DMS53 treated with DMSO at 0.1 percent for 48 hours (cell line): ENCODE measurements at regions not wholly inside any gene's neighbourhood (a gene's known extent, or its start where the extent isn't known, plus 50 kb on each side); places are given as distances from the start of the nearest gene placed in this dataset.

Source experiments
- DNase-seq: peaks from one replicate; lab custom pipeline; 2025; ENCODE audit not compliant: unreplicated experiment; lab: John Stamatoyannopoulos, UW

- DNase-seq = no peak
Measured at GRCh38 chr22:49377306-49377705, 450.4 kb downstream of the BRD1 start.

- DNase-seq = no peak
Measured at GRCh38 chr22:49373801-49374226, 453.9 kb downstream of the BRD1 start.

GRCh38 chr22:49373289-49373666 is 454.4 kb downstream of the BRD1 start:
- no peak for DNase-seq

GRCh38 chr22:49372530-49373288 is 455.0 kb downstream of the BRD1 start:
- no peak for DNase-seq

- no peak for DNase-seq
Measured at GRCh38 chr22:49372111-49372529, 455.6 kb downstream of the BRD1 start.

- no peak for DNase-seq
Measured at GRCh38 chr22:49371325-49372110, 456.2 kb downstream of the BRD1 start.

GRCh38 chr22:49370627-49371301 is 456.9 kb downstream of the BRD1 start:
- DNase-seq = no peak

- DNase-seq = no peak
Measured at GRCh38 chr22:49369726-49370626, 457.7 kb downstream of the BRD1 start.

GRCh38 chr22:49368976-49369725 is 458.5 kb downstream of the BRD1 start:
- no peak for DNase-seq

GRCh38 chr22:49368221-49368975 is 459.3 kb downstream of the BRD1 start:
- DNase-seq = no peak

- DNase-seq = no peak
Measured at GRCh38 chr22:49367041-49367697, 460.5 kb downstream of the BRD1 start.

GRCh38 chr22:49366437-49366836 is 461.2 kb downstream of the BRD1 start:
- DNase-seq = no peak

- DNase-seq = no peak
Measured at GRCh38 chr22:49365910-49366309, 461.8 kb downstream of the BRD1 start.

GRCh38 chr22:49365191-49365837 is 462.4 kb downstream of the BRD1 start:
- DNase-seq = no peak

GRCh38 chr22:49364398-49364797 is 463.3 kb downstream of the BRD1 start:
- no peak for DNase-seq

- no peak for DNase-seq
Measured at GRCh38 chr22:49363526-49364230, 464.0 kb downstream of the BRD1 start.

- no peak for DNase-seq
Measured at GRCh38 chr22:49362211-49362839, 465.3 kb downstream of the BRD1 start.
